H9 (cell line): ENCODE measurements at regions not wholly inside any gene's neighbourhood (a gene's known extent, or its start where the extent isn't known, plus 50 kb on each side); places are given as distances from the start of the nearest gene placed in this dataset.

Source experiments
- DNase-seq: peaks from one replicate; pipeline ENCODE4 v3.0.0-alpha.2; 2017
- H2AFZ ChIP-seq: one replicate; pipeline ENCODE4 v1.6.1; 2013; ENCODE audit warnings: mild to moderate bottlenecking, low read length, control low read depth, moderate library complexity
- H2AK5ac ChIP-seq: 2 replicates; pipeline ENCODE4 v1.6.1; 2013; ENCODE audit warnings: low read length, control low read depth, mixed read lengths; ENCODE audit not compliant: insufficient read length
- H2BK120ac ChIP-seq: one replicate; pipeline ENCODE4 v1.6.1; 2013; ENCODE audit warnings: low read depth, mild to moderate bottlenecking, low read length, control low read depth, inconsistent platforms; ENCODE audit not compliant: poor library complexity, severe bottlenecking
- H2BK12ac ChIP-seq: 2 replicates; pipeline ENCODE4 v1.6.1; 2013; ENCODE audit warnings: low read length, control low read depth, mixed read lengths, low read depth; ENCODE audit not compliant: insufficient read length
- H2BK15ac ChIP-seq: 2 replicates; pipeline ENCODE4 v1.6.1; 2013; ENCODE audit warnings: low read depth, low read length, control low read depth
- H2BK20ac ChIP-seq: one replicate; pipeline ENCODE4 v1.6.1; 2013; ENCODE audit warnings: low read depth, mild to moderate bottlenecking, low read length, control low read depth, inconsistent platforms; ENCODE audit not compliant: poor library complexity, severe bottlenecking
- H2BK5ac ChIP-seq: 2 replicates; pipeline ENCODE4 v1.6.1; 2013; ENCODE audit warnings: low read length, control low read depth, mixed read lengths; ENCODE audit not compliant: insufficient read length
- H3K14ac ChIP-seq: 2 replicates; pipeline ENCODE4 v1.6.1; 2013; ENCODE audit warnings: low read length, control low read depth; ENCODE audit not compliant: insufficient read depth
- H3K18ac ChIP-seq: 2 replicates; pipeline ENCODE4 v1.6.1; 2013; ENCODE audit warnings: low read depth, mild to moderate bottlenecking, mixed read lengths, low read length, control low read depth; ENCODE audit not compliant: insufficient read length
- H3K23ac ChIP-seq: 2 replicates; pipeline ENCODE4 v1.6.1; 2013; ENCODE audit warnings: low read length, control low read depth, mixed read lengths, low read depth; ENCODE audit not compliant: insufficient read length
- H3K23me2 ChIP-seq: 2 replicates; pipeline ENCODE4 v1.6.1; 2013; ENCODE audit warnings: low read depth, mild to moderate bottlenecking, mixed read lengths, low read length, control low read depth; ENCODE audit not compliant: insufficient read length, poor library complexity, severe bottlenecking
- H3K27ac ChIP-seq: 2 replicates; pipeline ENCODE4 v1.5.1; 2013; ENCODE audit warnings: low read length, control low read depth, mixed read lengths, low read depth; ENCODE audit not compliant: insufficient read length
- H3K27me3 ChIP-seq: 2 replicates; pipeline ENCODE4 v1.6.1; 2013; ENCODE audit warnings: low read length, control low read depth, inconsistent platforms; ENCODE audit not compliant: insufficient read depth
- H3K4ac ChIP-seq: 2 replicates; pipeline ENCODE4 v1.6.1; 2013; ENCODE audit warnings: low read depth, mild to moderate bottlenecking, control low read depth, inconsistent platforms, low read length, moderate library complexity
- H3K4me1 ChIP-seq: 2 replicates; pipeline ENCODE4 v1.6.1; 2013; ENCODE audit warnings: low read length, control low read depth, inconsistent platforms; ENCODE audit not compliant: insufficient read depth
- H3K4me2 ChIP-seq: 2 replicates; pipeline ENCODE4 v1.6.1; 2013; ENCODE audit warnings: low read length, control low read depth, mixed read lengths; ENCODE audit not compliant: insufficient read length, insufficient read depth
- H3K56ac ChIP-seq: 2 replicates; pipeline ENCODE4 v1.6.1; 2013; ENCODE audit warnings: low read depth, mild to moderate bottlenecking, mixed read lengths, low read length, control low read depth; ENCODE audit not compliant: insufficient read length
- H3K79me1 ChIP-seq: 2 replicates; pipeline ENCODE4 v1.6.1; 2013; ENCODE audit warnings: low read depth, mild to moderate bottlenecking, moderate library complexity, low read length, control low read depth, inconsistent platforms; ENCODE audit not compliant: insufficient read depth, poor library complexity, severe bottlenecking
- H3K79me2 ChIP-seq: 2 replicates; pipeline ENCODE4 v1.6.1; 2013; ENCODE audit warnings: low read length, control low read depth, inconsistent platforms; ENCODE audit not compliant: insufficient read depth
- H3K9ac ChIP-seq: 2 replicates; pipeline ENCODE4 v1.6.1; 2013; ENCODE audit warnings: low read length, control low read depth, mixed read lengths; ENCODE audit not compliant: insufficient read length; ENCODE audit errors: extremely low read depth
- H3K9me3 ChIP-seq: one replicate; pipeline ENCODE4 v1.6.1; 2013; ENCODE audit warnings: low read depth, low read length, inconsistent platforms; ENCODE audit not compliant: control insufficient read depth
- H3T11ph ChIP-seq: one replicate; pipeline ENCODE4 v1.6.1; 2013; ENCODE audit warnings: mild to moderate bottlenecking, low read length, control low read depth, inconsistent platforms
- H4K20me1 ChIP-seq: one replicate; pipeline ENCODE4 v1.6.1; 2013; ENCODE audit not compliant: control insufficient read depth, insufficient read length, insufficient read depth
- H4K5ac ChIP-seq: 2 replicates; pipeline ENCODE4 v1.6.1; 2013; ENCODE audit warnings: low read depth, mild to moderate bottlenecking, mixed read lengths, low read length, control low read depth; ENCODE audit not compliant: insufficient read length
- H4K8ac ChIP-seq: replicated peaks from 2 replicates; pipeline ENCODE4 v1.6.1; 2013; ENCODE audit warnings: low read length, control low read depth, mixed read lengths, low read depth; ENCODE audit not compliant: insufficient read length
- H4K91ac ChIP-seq: 2 replicates; pipeline ENCODE4 v1.6.1; 2013; ENCODE audit warnings: low read depth, mild to moderate bottlenecking, moderate library complexity, mixed read lengths, low read length, control low read depth; ENCODE audit not compliant: insufficient read length
- H3K27ac Mint-ChIP-seq, 3 experiments: 2 replicates in 2 of 3; 3 replicates in 1 of 3; pipeline ENCODE4 v1.8.0; 2020 to 2021; ENCODE audit warnings: mixed read lengths in 3 of 3, mild to moderate bottlenecking in 1 of 3, moderate library complexity in 1 of 3
- H3K27me3 Mint-ChIP-seq: 2 replicates; pipeline ENCODE4 v1.8.0; 2021; ENCODE audit warnings: low read depth, mild to moderate bottlenecking, moderate library complexity, mixed read lengths
- H3K36me3 Mint-ChIP-seq, 3 experiments: 2 replicates in 2 of 3; 3 replicates in 1 of 3; pipeline ENCODE4 v1.8.0; 2020 to 2021; ENCODE audit warnings: low read depth in 3 of 3, mixed read lengths in 3 of 3; ENCODE audit not compliant: insufficient read depth in 1 of 3
- H3K4me1 Mint-ChIP-seq, 2 experiments: 2 replicates each; pipeline ENCODE4 v1.8.0; 2020; ENCODE audit warnings: mixed read lengths in 2 of 2
- H3K4me3 Mint-ChIP-seq, 2 experiments: 2 replicates in 1 of 2; 3 replicates in 1 of 2; pipeline ENCODE4 v1.8.0; 2020 to 2021; ENCODE audit warnings: mild to moderate bottlenecking in 2 of 2, mixed read lengths in 2 of 2, moderate library complexity in 1 of 2
- H3K9me3 Mint-ChIP-seq, 2 experiments: 2 replicates in 1 of 2; 3 replicates in 1 of 2; pipeline ENCODE4 v1.8.0; 2020; ENCODE audit warnings: mild to moderate bottlenecking in 2 of 2, mixed read lengths in 2 of 2, moderate library complexity in 1 of 2
- WGBS: extraction: QIAGEN DNeasy Blood & Tissue Kit; methylation state at CpG from one replicate; pipeline ENCODE4 v1.1.7; 2013; ENCODE audit warnings: missing lambda C conversion rate, low lambda C conversion rate, mixed read lengths; ENCODE audit not compliant: insufficient read length; ENCODE audit errors: extremely low coverage; 5-methylcytosine and 5-hydroxymethylcytosine counted together
- TF ChIP-seq, protein P1 (sequence below): fragments of 200-600 bp; sonication (generic); conservative IDR thresholded peaks from 3 replicates; pipeline ENCODE4 v1.8.0; 2021; ENCODE audit warnings: antibody characterized with exemption, mild to moderate bottlenecking

DNA sequence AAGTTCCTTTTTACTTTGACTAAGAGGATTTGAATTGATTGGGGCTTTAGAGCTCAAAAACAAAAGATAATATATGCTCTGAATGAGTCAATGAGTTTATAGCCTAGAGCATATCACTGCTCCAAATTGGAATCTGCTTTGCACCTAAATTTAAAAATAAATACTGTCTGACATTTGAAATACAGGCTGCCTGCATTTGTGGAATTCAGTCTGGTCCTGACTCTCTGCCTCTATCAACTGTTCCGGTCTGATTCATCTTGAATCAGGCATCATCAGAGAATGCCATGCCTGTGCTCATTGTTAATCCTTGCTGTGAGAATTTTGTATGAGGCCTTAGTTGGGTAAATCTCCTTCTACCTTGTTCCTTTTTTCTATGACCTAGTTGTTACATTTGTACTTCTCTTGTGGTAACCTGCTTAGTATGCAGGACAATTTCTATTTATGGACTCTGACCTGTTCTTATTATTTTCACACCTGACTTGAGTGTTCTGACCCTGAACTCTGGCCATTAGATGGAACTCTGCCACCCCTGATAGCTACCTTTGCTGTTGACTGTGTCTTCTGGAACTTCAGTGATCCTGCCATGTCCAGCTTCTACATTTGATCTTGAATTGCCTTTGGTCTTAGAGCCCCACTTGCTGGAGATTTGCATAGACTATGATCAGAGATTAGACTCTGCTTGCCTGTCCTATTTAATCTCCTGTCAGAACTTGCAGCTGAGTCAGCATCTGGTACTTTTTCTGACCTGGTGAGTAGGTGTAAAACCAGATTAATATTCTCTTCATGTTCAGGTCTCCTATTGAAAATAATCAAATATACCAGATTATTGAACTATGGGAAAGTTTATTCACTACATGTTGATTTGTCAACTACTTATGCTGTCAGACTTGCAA lies 442.7 kb upstream of the HS3ST5 start:
- Mint-ChIP-seq H3K4me3 (no peak overlapping the region), H3K9me3 (peaks cover 7 to 8% of the 10 kb centered on the region in 2 experiments; a peak in 3 of 5 replicates), H3K4me1 (no peaks in the 10 kb centered on the region), H3K27ac (no peak overlapping the region), H3K36me3 (peaks cover 1 to 5% (median 2%) of the 10 kb centered on the region in 3 experiments; a peak in 3 of 7 replicates), H3K27me3 (no peaks in the 10 kb centered on the region)
- Histone ChIP-seq H3K9ac (no peak overlapping the region), H2BK120ac (no peak overlapping the region), H3T11ph (no peak overlapping the region), H3K79me2 (no peaks in the 10 kb centered on the region), H4K8ac (no peak overlapping the region), H3K27me3 (no peaks in the 10 kb centered on the region), H3K4ac (no peak overlapping the region), H3K18ac (no peak overlapping the region), H3K56ac (no peak overlapping the region), H3K79me1 (no peaks in the 10 kb centered on the region), H2BK20ac (no peak overlapping the region), H3K14ac (no peak overlapping the region), H4K91ac (no peak overlapping the region), H2BK12ac (no peak overlapping the region), H3K9me3 (no peaks in the 10 kb centered on the region), H2BK15ac (no peak overlapping the region), H4K20me1 (no peaks in the 10 kb centered on the region), H2BK5ac (no peak overlapping the region), H3K4me1 (no peaks in the 10 kb centered on the region), H3K27ac (no peak overlapping the region), H3K23ac (no peak overlapping the region), H3K4me2 (no peak overlapping the region), H2AK5ac (no peak overlapping the region), H4K5ac (no peak overlapping the region), H3K23me2 (no peaks in the 10 kb centered on the region), H2AFZ (no peak overlapping the region)
- WGBS, result no CpG with 5 or more reads among the region's 1 CpG
- TF ChIP-seq, protein P1, sequence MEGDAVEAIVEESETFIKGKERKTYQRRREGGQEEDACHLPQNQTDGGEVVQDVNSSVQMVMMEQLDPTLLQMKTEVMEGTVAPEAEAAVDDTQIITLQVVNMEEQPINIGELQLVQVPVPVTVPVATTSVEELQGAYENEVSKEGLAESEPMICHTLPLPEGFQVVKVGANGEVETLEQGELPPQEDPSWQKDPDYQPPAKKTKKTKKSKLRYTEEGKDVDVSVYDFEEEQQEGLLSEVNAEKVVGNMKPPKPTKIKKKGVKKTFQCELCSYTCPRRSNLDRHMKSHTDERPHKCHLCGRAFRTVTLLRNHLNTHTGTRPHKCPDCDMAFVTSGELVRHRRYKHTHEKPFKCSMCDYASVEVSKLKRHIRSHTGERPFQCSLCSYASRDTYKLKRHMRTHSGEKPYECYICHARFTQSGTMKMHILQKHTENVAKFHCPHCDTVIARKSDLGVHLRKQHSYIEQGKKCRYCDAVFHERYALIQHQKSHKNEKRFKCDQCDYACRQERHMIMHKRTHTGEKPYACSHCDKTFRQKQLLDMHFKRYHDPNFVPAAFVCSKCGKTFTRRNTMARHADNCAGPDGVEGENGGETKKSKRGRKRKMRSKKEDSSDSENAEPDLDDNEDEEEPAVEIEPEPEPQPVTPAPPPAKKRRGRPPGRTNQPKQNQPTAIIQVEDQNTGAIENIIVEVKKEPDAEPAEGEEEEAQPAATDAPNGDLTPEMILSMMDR, result no peak
- no peak for DNase-seq
